ENCODE measurements at regions not wholly inside any gene's neighbourhood (a gene's known extent, or its start where the extent isn't known, plus 50 kb on each side); places are given as distances from the start of the nearest gene placed in this dataset.
"Not testable (repeated sequence)": the region's sequence is repeated elsewhere in the genome, so short reads cannot be mapped to it uniquely, and the experiment has no call there.

DNA sequence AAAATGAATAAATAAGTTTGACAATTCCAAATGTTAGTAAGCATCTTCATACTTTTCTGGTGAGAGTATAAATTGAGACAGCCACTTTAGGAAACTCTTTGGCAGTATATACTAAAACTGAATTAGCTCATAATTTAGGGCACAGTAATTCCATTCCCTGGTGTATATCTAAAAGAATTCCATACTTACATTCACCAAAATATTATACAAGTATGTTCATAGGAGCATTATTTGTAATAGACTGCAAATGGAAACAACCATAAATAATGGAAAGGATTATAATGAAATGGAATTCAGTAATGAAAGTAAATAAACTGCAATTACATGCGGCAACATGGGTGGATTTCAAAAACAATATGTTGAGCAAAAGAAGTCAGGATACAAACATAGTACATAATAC lies 315.8 kb upstream of the LRRC4C start:
- H3K36me3 Mint-ChIP-seq (ENCODE audit: low read depth), result no peaks in the 10 kb centered on the region
- no peak overlapping the region for H3K4me3 Mint-ChIP-seq
- intact Hi-C loops (cut with micrococcal nuclease), result no loop called here
- H3K27me3 Mint-ChIP-seq (ENCODE audit: insufficient read depth), result no peaks in the 10 kb centered on the region
- no peak for DNase-seq (ENCODE audit: low spot score)
- no peak overlapping the region for H3K27ac Mint-ChIP-seq
- no peaks in the 10 kb centered on the region for H3K4me1 Mint-ChIP-seq (ENCODE audit: low read depth)
- peaks cover 28% of the 10 kb centered on the region for H3K9me3 Mint-ChIP-seq

DNA sequence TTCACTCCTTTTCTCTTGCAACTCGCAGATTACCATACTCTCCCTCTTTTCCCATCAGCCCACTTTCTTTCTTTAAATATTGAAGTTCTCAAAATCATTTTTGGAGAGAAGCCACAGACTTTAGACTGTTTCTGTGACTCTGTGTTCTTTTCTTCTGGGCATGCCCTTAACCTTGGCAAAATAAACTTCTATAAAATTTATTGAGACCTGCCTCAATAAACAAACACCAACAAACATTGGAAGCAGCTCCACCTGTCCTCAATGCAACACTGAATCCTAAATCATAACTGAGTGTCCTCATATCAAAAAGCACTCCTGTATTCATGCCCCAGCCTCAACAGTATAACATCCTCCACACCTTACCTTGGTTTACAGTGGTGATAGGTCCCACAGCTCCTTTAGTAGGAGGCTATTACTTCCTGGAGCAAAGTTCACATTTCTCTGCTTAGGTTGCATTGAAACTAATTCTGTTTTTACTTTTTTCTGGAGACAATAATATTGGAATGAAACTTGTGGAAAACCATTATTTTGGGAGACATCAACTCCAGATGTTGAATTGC lies 320.0 kb upstream of the LRRC4C start:
- Mint-ChIP-seq H3K27me3 (ENCODE audit: insufficient read depth) (no peaks in the 10 kb centered on the region), H3K36me3 (ENCODE audit: low read depth) (no peaks in the 10 kb centered on the region), H3K4me3 (no peak overlapping the region), H3K27ac (no peak overlapping the region), H3K4me1 (ENCODE audit: low read depth) (no peaks in the 10 kb centered on the region), H3K9me3 (peaks cover 32% of the 10 kb centered on the region)
- intact Hi-C loops (cut with micrococcal nuclease), result no loop called here
- no peak for DNase-seq (ENCODE audit: low spot score)

DNA sequence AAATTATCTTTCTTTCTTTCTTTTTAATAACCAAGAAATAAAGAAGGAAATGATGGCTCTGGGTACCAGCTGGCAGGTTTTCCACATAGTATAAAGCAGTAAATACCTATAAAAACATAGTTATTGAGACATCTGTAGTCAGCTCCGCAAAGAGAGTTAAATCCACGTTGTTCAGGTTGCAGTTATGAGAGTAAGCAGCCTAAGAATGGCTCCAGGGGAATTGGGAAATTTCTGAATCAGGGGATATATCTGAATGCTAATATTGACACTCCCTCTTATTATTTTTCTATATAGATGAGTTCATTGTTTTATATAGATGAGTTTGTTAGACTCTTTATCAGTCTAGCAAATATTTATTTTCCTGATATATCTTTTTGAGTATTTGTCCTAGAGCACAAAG lies 322.0 kb upstream of the LRRC4C start:
- Mint-ChIP-seq H3K9me3 (peaks cover 31% of the 10 kb centered on the region), H3K27me3 (ENCODE audit: insufficient read depth) (no peaks in the 10 kb centered on the region), H3K4me1 (ENCODE audit: low read depth) (no peaks in the 10 kb centered on the region), H3K27ac (no peak overlapping the region), H3K36me3 (ENCODE audit: low read depth) (no peaks in the 10 kb centered on the region), H3K4me3 (no peak overlapping the region)
- no peak for DNase-seq (ENCODE audit: low spot score)
- intact Hi-C loops (cut with micrococcal nuclease), result no loop called here

DNA sequence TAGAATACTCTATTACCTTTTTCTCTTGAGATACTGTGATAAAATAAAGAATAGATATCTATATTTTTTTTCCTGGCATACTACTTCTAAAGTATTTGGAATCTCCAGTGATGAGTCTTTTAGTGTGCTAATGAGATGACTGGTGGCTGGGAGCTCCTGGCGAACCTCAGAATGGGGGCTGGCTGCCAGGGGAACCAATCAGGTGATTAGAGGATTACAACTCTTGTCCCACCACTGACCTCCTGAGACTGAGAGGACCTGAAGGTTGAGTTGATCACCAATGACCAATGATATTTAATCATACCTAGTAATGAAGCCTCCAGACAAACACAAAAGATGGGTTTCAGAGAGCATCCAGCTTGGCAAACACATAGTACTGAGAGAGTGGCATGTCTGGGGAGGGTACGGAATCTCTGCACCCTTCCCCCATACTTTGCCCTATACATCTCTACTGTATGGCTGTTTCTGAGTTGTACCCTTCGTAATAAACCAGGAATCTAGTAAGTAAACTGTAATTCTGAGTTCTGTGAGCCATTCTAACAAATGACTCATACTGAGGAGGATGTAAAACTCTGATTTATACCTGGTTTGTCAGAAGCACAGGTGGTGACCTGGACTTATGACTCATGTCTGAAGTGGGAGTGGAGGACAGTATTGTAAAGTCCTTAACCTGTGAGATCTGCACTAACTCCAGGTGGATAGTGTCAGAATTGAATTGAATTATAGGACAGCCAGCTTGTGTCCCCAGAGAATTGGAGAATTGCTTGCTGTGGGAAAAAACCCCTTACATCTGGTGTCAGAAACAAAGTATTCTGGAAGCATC lies 325.3 kb upstream of the LRRC4C start:
- H3K4me3 Mint-ChIP-seq, result no peak overlapping the region
- H3K9me3 Mint-ChIP-seq, result peaks cover 35% of the 10 kb centered on the region
- H3K27me3 Mint-ChIP-seq (ENCODE audit: insufficient read depth), result no peaks in the 10 kb centered on the region
- no peak overlapping the region for H3K27ac Mint-ChIP-seq
- intact Hi-C loops (cut with micrococcal nuclease), result no loop called here
- H3K4me1 Mint-ChIP-seq (ENCODE audit: low read depth), result no peaks in the 10 kb centered on the region
- no peaks in the 10 kb centered on the region for H3K36me3 Mint-ChIP-seq (ENCODE audit: low read depth)
- DNase-seq (ENCODE audit: low spot score), result no peak

DNA sequence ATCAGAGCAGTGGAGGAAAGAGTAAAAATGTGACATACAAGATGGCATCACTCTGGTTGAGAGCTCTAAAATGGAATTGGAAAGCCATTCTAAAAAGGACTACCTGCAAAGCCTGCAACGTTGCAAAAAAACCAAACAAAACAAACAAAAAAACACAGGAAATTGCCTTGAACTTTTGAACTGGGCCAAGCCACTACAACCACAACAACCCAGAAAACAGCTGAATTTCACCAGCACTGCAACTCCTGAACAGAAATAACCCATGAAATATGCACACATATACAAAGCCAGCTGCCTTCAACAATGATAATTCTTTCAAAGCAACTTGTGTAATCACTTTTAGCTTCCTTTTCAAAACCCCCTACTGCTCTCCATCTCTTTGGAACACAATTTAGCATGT lies 326.6 kb upstream of the LRRC4C start:
- intact Hi-C loops (cut with micrococcal nuclease), result no loop called here
- no peaks in the 10 kb centered on the region for H3K36me3 Mint-ChIP-seq (ENCODE audit: low read depth)
- no peak for DNase-seq (ENCODE audit: low spot score)
- H3K4me1 Mint-ChIP-seq (ENCODE audit: low read depth), result no peaks in the 10 kb centered on the region
- peaks cover 36% of the 10 kb centered on the region for H3K9me3 Mint-ChIP-seq
- no peak overlapping the region for H3K27ac Mint-ChIP-seq
- H3K27me3 Mint-ChIP-seq (ENCODE audit: insufficient read depth), result no peaks in the 10 kb centered on the region
- H3K4me3 Mint-ChIP-seq, result no peak overlapping the region

DNA sequence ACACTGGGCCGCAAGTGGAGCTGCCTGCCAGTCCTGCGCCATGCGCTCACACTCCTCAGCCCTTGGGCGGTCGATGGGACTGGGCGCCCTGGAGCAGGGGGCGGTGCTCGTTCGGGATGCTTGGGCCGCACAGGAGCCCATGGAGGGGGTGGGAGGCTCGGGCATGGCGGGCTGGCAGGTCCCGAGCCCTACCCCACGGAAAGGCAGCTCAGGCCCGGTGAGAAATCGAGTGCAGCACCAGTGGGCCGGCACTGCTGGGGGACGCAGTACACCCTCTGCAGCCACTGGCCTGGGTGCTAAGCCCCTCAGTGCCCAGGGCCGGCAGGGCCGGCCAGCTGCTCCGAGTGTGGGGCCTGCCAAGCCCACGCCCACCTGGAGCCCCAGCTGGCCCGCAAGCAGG lies 328.7 kb upstream of the LRRC4C start:
- peaks cover 41% of the 10 kb centered on the region for H3K9me3 Mint-ChIP-seq
- no peak overlapping the region for H3K4me3 Mint-ChIP-seq
- H3K27ac Mint-ChIP-seq, result no peak overlapping the region
- DNase-seq (ENCODE audit: low spot score), result no peak
- no peaks in the 10 kb centered on the region for H3K36me3 Mint-ChIP-seq (ENCODE audit: low read depth)
- no peaks in the 10 kb centered on the region for H3K27me3 Mint-ChIP-seq (ENCODE audit: insufficient read depth)
- intact Hi-C loops (cut with micrococcal nuclease), result no loop called here
- no peaks in the 10 kb centered on the region for H3K4me1 Mint-ChIP-seq (ENCODE audit: low read depth)

DNA sequence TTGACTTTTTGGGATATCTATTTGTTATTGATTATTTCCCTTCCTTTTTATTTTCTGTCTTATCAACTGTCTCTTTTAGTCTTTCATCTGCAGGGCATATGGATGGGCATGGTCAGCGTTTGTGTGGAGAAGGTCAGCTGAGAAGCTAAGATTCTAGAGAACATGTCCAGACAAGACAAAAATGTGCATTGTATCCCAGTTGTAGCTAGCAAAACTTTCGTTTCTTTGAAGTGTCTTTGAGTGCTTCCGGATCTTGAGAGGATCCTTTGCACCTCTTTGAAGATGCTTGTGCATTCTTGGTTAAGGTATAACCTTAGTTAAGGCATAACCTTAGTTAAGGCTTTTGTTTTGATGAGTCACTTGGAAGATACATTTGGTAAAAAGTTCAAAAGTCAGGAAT lies 329.9 kb upstream of the LRRC4C start:
- intact Hi-C loops (cut with micrococcal nuclease), result no loop called here
- H3K27ac Mint-ChIP-seq, result no peak overlapping the region
- no peak for DNase-seq (ENCODE audit: low spot score)
- no peaks in the 10 kb centered on the region for H3K4me1 Mint-ChIP-seq (ENCODE audit: low read depth)
- no peaks in the 10 kb centered on the region for H3K36me3 Mint-ChIP-seq (ENCODE audit: low read depth)
- H3K27me3 Mint-ChIP-seq (ENCODE audit: insufficient read depth), result no peaks in the 10 kb centered on the region
- peaks cover 41% of the 10 kb centered on the region for H3K9me3 Mint-ChIP-seq
- H3K4me3 Mint-ChIP-seq, result no peak overlapping the region

DNA sequence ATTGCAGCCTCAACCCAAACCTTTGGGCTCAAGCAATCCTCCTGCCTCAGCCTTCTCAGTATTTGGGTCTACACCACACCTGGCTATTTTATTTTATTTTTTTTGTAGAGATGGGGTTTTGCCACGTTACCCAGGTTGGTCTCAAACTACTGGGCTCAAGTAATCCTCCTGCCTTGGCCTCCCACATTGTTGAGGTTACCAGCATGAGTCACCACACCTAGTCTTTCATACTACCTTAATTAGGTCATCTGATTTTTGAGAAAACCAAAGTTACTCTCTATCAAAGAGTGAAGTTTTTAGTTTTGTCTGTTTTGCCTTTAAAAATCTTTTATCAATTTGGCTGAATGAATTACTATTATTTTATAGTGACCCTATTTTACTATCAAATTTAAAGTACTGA lies 335.6 kb upstream of the LRRC4C start:
- Mint-ChIP-seq H3K36me3 (ENCODE audit: low read depth) (no peaks in the 10 kb centered on the region), H3K4me3 (no peak overlapping the region)
- intact Hi-C loops (cut with micrococcal nuclease), result no loop called here

DNA sequence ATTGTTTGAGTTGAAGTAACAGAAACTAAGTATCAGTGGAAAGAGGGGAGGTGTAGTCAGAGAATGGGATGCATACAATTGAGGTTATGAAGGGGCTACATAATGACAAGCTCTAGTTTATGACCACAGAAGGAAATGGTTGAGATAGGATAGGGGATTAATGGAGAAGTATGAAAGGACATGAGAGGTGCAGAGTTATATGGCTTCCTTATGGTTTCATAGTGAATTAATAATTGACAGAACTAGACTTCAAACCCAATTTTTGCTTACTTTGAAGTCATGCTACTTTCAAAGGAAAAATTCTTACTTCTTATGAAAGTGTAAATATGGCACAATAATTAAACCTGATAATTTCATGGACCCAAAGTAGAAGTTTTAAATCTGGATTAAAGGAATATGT lies 340.3 kb upstream of the LRRC4C start:
- H3K9me3 Mint-ChIP-seq, result peaks cover 6% of the 10 kb centered on the region
- H3K27ac Mint-ChIP-seq, result no peak overlapping the region
- no peak for DNase-seq (ENCODE audit: low spot score)
- H3K27me3 Mint-ChIP-seq (ENCODE audit: insufficient read depth), result no peaks in the 10 kb centered on the region
- H3K4me1 Mint-ChIP-seq (ENCODE audit: low read depth), result no peaks in the 10 kb centered on the region
- intact Hi-C loops (cut with micrococcal nuclease), result no loop called here
- no peak overlapping the region for H3K4me3 Mint-ChIP-seq
- H3K36me3 Mint-ChIP-seq (ENCODE audit: low read depth), result no peaks in the 10 kb centered on the region

More for the DNA sequence above, 335.6 kb upstream of the LRRC4C start:
- H3K9me3 Mint-ChIP-seq, result peaks cover 12% of the 10 kb centered on the region
- H3K4me1 Mint-ChIP-seq (ENCODE audit: low read depth), result no peaks in the 10 kb centered on the region
- no peak for DNase-seq (ENCODE audit: low spot score)
- H3K27me3 Mint-ChIP-seq (ENCODE audit: insufficient read depth), result no peaks in the 10 kb centered on the region
- no peak overlapping the region for H3K27ac Mint-ChIP-seq

DNA sequence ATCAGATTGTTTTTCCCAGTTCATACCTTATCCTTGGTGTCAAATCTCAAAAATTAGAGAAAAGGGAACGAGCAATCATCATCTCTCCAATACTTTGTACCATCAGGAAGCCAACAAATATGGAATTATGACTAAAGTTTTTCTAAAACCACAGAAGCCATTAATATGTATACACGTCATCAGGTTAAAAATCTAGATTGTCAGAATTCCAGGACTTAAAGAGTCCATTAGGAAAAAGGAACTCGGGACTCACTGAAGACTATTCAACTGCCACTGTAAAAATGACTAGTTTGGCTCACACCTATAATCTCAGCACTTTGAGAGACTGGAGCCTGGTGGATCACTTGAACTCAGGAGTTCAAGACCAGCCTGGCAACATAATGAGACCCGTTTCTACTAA lies 344.4 kb upstream of the LRRC4C start:
- intact Hi-C loops (cut with micrococcal nuclease), result no loop called here
- H3K4me1 Mint-ChIP-seq (ENCODE audit: low read depth), result no peaks in the 10 kb centered on the region
- peaks cover 9% of the 10 kb centered on the region for H3K9me3 Mint-ChIP-seq
- H3K4me3 Mint-ChIP-seq, result no peak overlapping the region
- no peak for DNase-seq (ENCODE audit: low spot score)
- no peak overlapping the region for H3K27ac Mint-ChIP-seq
- H3K27me3 Mint-ChIP-seq (ENCODE audit: insufficient read depth), result no peaks in the 10 kb centered on the region
- no peaks in the 10 kb centered on the region for H3K36me3 Mint-ChIP-seq (ENCODE audit: low read depth)

DNA sequence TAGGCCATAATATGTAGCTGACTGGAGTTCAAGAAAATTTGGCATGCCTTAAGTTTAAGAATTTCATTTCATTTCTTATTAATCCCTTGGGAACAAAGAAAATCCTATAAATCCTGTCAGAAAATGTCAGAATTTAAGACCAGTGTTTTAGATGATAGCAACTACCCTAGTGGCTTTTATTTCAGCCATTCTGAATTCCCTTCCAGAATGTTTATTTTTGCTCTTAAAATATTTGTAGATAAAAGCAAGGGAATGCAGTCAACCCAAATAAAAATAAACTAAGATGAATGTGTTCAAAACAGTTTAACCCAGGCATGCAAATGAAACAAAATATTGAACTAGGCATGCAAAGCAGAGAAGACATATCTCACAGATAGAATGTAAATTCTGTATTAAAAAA lies 356.9 kb upstream of the LRRC4C start:
- Mint-ChIP-seq H3K4me1 (ENCODE audit: low read depth) (no peaks in the 10 kb centered on the region), H3K4me3 (no peak overlapping the region), H3K27ac (no peak overlapping the region), H3K27me3 (ENCODE audit: insufficient read depth) (no peaks in the 10 kb centered on the region), H3K9me3 (peaks cover 19% of the 10 kb centered on the region), H3K36me3 (ENCODE audit: low read depth) (no peaks in the 10 kb centered on the region)
- intact Hi-C loops (cut with micrococcal nuclease), result no loop called here
- no peak for DNase-seq (ENCODE audit: low spot score)

DNA sequence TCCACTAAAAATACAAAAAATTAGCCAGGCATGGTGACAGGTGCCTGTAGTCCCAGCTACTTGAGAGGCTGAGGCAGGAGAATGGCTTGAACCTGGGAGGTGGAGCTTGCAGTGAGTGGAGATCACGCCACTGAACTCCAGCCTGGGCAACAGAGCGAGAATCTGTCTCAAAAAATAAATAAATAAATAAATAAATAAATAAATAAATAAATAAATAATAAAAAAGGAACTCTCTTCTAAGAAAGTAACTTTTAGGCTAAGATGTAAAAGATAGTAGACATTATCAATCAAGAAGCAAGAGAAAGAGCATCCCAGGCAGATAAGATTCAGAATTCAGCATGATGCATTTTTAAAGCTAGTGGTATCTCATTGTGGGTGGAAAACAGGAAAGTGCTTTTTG lies 364.8 kb upstream of the LRRC4C start:
- H3K4me3 Mint-ChIP-seq; H3K36me3 Mint-ChIP-seq (ENCODE audit: low read depth); DNase-seq (ENCODE audit: low spot score); H3K27ac Mint-ChIP-seq; intact Hi-C loops (cut with micrococcal nuclease); H3K27me3 Mint-ChIP-seq (ENCODE audit: insufficient read depth); H3K4me1 Mint-ChIP-seq (ENCODE audit: low read depth): not testable (repeated sequence)
- peaks cover 25% of the 10 kb centered on the region for H3K9me3 Mint-ChIP-seq

DNA sequence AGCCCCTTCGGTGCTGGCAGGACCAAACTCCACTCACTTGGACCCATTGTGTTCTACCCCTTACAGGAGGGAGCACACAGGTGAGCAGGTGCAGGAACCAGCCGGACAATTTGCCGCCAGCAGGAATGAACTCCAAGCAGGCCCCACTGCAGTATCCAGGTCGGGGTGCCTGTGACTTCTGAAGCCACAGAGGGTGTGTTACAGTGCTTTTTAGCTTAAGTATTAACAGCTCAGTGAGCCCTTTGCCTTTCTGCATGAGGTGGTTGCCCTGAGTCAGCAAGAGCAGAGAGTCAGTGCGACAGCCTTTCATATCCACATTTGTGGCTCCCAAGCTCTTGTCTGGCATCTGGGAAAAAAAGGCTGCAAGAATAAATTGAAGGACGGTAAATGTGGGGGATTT lies 366.6 kb upstream of the LRRC4C start:
- Mint-ChIP-seq H3K9me3 (peaks cover 28% of the 10 kb centered on the region), H3K36me3 (ENCODE audit: low read depth) (no peaks in the 10 kb centered on the region), H3K4me3 (no peak overlapping the region), H3K4me1 (ENCODE audit: low read depth) (no peaks in the 10 kb centered on the region), H3K27me3 (ENCODE audit: insufficient read depth) (no peaks in the 10 kb centered on the region), H3K27ac (no peak overlapping the region)
- intact Hi-C loops (cut with micrococcal nuclease), result no loop called here
- no peak for DNase-seq (ENCODE audit: low spot score)

DNA sequence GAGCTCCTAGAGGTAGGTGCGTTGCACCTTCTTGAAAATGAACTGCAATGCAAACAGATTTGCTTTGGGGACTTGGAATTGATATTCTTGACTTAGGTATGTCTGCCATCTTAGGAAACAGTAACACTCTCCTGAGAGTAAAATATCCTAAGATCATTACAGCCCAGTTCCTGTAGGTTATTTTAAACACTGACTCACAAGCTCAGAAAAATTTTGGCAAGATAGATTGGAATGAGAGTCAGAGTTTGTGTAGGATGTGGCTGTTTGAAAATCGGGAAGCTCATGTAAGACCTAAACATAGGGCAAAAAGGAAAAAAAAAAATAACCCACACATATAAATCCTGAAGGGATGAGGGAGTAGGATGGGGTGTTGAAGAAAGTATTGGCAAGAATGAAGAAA lies 377.0 kb upstream of the LRRC4C start:
- Mint-ChIP-seq H3K9me3 (peaks cover 17% of the 10 kb centered on the region), H3K36me3 (ENCODE audit: low read depth) (no peaks in the 10 kb centered on the region), H3K4me1 (ENCODE audit: low read depth) (no peaks in the 10 kb centered on the region), H3K4me3 (no peak overlapping the region), H3K27me3 (ENCODE audit: insufficient read depth) (no peaks in the 10 kb centered on the region), H3K27ac (no peak overlapping the region)
- DNase-seq (ENCODE audit: low spot score), result no peak
- intact Hi-C loops (cut with micrococcal nuclease), result no loop called here
